HG03521 (cell line): ENCODE measurements at regions not wholly inside any gene's neighbourhood (a gene's known extent, or its start where the extent isn't known, plus 50 kb on each side); places are given as distances from the start of the nearest gene placed in this dataset.

Experiments used
- ATAC-seq: cut with Tn5 transposase; IDR thresholded peaks from one replicate; pipeline ENCODE4 v1.9.1; 2021; ENCODE audit warnings: mild to moderate bottlenecking, moderate library complexity; ENCODE audit not compliant: unreplicated experiment

GRCh38 chr13:107141767-107142166 lies 573.8 kb upstream of the ARGLU1 start:
- ATAC-seq = no peak

GRCh38 chr13:107139006-107139405 lies 571.1 kb upstream of the ARGLU1 start:
- no peak for ATAC-seq

- no peak for ATAC-seq
Observed at GRCh38 chr13:107138486-107138885, 570.5 kb upstream of the ARGLU1 start.

GRCh38 chr13:107133950-107134349 lies 566.0 kb upstream of the ARGLU1 start:
- ATAC-seq = no peak

DNA sequence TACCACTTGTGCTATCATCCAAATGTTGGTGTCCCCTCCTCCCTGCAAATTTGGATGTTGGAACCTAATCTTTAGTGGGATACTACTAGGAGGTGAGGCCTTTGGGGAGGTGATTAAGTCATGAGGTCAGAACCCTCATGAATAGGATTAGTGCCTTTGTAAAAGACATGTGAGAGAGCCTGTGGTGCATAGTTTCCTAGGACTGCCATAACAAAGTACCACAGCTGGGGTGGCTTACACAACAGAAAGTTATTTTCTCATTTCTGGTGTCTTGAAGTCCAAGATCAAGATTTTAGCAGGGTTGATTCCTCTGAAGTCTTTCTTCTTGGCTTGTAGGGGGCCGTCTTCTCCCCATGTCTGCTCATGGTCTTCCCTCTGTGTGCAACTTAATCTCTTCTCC lies 562.6 kb upstream of the ARGLU1 start:
- no peak for ATAC-seq

DNA sequence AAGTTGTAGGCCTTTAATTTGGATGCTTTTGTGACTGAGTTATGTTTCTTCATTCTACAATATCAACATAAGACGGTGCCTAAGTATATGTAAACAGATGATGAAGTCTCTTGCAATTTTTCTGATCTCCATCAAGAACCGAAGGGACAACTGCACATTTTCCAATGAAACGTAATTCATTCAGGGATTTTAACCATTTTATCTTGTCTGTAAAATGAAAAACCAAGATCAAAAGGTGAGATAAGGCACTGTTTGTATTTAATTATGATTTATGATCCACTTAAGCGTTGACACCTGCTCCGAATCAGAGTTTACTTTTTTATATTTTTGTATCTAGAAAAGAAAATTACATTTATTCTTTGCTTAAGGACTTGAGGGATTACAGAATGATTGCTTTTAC lies 556.8 kb upstream of the ARGLU1 start:
- ATAC-seq = no peak

DNA sequence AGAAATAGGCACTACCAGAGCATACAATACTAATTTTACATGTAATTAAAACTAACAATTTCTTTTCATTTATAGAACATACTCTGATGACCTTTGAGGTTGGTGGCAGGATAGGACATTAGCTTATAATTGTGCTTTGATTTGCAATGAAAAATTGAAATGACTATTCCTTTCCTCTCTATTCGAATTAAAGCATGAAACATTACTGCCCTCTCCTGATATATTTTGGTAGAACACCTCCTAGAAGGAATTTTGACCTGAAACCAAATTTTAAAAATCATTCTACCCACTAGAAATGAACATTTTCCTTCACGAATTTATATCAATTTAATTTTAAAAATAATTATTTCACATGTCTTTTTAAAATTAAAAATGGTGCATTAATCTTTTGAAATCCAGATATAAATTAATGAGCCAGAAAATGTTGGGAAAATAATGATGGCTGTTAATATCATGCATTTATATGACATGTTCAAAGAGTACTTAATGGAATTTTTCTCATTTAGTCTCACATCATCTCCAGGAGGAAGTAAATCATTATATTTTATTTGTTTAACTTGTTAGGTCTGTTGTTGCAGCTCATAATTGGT lies 556.3 kb upstream of the ARGLU1 start:
- ATAC-seq = no peak

DNA sequence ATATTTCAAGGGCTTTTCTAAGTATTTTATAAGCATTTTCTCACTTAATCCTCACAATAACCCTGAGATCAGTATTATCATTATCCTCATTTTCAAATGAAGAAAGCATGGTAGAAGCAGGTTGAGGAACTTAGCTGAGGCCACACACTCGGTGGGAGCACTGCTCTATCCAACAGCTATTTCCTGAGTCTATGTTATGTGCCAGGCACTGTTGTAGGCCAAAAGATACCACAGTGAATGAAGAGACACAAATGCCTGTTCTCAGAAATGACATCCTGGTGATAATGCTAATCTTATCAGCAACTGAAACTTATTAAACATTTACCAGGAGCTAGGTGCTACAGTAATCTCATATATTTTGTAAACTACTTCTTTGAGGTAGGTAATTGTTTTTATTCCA lies 553.9 kb upstream of the ARGLU1 start:
- no peak for ATAC-seq

DNA sequence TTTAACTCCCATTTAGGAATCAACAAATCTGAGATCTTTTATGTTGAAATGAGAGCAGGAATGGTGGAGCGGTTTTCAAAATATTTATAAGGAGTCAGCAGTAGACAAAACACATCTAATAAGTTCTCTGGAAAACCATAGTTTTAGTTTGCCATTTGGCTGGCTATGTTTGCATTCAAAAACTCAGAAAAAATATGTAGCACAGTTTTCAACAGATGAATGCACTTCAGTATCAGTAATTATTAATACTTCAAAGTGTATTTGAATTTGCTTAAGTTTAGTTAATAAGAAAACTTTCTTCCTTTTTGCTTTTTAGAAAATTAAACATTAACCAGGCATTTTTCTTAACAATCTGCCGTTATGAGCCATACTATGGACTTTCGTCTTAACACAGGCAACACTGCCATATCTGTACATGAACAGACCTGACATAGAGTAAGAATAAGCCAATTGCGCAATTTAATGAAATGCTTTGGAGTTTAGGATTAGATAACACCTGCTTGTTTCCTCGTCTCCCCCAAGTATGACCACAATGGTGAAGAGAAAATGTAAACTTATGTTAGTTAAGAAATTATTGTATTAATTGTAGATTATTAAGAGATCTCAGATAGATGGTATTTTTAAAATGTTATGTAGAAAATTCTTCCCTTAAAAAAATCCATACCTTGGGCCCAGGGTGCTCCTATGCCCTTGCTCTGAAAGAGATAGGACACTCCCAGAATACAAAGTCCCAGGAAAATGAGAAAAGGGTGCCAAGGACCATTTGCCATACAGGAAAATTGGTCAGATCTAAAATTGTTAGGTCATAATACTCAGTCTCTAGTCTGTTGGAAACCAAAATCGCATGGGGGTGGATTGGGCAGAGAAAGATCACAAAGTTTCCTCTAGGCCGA lies 552.3 kb upstream of the ARGLU1 start:
- no peak for ATAC-seq

GRCh38 chr13:107118506-107118905 lies 550.6 kb upstream of the ARGLU1 start:
- no peak for ATAC-seq

DNA sequence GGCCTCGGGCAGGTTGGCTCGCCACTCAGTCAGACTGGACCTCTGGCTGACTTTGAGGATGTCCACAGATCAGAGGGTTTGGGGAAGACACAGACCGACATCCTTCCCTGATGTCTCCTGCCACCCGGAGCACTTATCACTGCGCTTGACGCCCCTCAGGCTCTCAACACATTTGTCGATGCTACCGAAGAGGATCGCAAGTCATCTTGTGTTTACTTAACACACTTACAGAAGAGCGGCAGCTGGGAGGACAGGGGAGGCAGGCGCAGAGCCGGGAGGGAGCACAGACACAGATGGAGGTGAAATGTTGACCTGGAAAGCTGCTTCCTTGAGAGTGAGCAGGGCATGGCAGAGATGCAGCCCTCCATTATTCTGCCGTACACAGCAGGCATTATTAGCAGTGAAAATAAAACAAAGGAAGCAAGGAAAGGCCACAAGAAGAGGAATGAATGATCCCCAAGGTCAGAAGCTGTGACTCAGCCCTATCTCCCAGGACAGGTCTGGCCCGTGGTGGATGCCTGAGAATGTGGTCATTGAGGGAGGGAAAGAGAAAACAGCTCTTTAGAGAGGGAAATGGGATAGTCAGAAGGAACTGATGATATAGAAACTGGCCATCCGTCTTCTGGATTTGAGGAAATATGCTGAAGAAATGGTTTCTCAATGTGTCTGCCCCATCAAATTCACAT lies 549.5 kb upstream of the ARGLU1 start:
- no peak for ATAC-seq

- no peak for ATAC-seq
Observed at GRCh38 chr13:107113387-107113786, 545.5 kb upstream of the ARGLU1 start.

- ATAC-seq = no peak
Observed at GRCh38 chr13:107111248-107111647, 543.3 kb upstream of the ARGLU1 start.

DNA sequence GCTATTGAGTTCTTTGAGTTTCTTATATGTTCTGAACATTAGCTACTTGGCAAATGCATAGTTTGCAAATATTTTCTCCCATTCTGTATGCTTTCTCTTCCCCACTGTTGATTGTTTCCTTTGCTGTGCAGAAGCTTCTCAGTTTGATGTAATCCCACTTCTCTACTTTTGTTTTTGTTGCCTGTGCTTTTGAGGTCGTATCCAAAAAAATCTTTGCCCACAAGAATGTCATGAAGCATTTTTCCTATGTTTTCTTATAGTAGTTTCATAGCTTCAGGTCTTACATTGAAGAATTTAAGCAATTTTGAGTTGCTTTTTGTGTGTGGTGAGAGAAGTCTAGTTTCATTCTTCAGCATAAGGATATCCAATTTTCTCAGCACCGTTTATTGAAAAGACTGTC lies 536.7 kb upstream of the ARGLU1 start:
- no peak for ATAC-seq

DNA sequence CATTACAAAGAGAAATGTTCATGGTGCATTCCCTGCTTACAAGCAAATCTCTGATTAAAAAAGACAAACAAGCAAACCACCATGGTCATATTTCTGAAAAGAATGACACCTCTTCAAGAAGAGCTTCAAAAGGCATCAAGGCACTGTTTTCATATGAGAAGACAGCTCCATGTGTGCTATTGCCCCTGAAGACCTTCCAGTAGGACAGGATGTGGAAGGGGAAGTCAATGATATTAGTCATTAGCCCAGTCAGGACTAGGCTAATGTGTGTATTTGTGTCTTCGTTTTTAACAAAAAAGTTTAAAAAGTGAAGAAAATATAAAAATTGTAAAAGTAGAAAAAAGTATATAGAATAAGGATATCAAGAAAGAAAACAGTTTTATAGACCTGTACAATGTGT lies 534.7 kb upstream of the ARGLU1 start:
- ATAC-seq = no peak

DNA sequence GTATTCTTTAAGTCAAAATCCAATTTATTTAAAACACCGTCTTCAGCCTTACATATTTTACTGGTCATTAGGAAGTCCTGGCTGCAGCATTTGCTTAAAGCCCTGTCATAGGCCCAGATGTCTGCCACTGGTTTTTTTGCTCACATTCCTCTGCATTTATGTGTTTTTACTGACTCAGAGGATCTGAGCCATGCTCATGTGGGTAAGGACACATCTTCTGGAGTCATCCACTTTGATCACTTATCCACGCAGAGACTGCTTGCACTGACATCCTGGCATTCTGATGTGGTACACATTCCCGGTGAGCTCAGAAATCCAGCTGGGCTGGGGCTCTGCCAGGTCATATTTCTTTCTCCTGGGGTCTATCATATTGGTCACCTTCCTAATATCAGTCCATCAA lies 531.7 kb upstream of the ARGLU1 start:
- ATAC-seq = no peak

- ATAC-seq = no peak
Observed at GRCh38 chr13:107097916-107098315, 530.0 kb upstream of the ARGLU1 start.

GRCh38 chr13:107095876-107096275 lies 527.9 kb upstream of the ARGLU1 start:
- ATAC-seq = no peak

DNA sequence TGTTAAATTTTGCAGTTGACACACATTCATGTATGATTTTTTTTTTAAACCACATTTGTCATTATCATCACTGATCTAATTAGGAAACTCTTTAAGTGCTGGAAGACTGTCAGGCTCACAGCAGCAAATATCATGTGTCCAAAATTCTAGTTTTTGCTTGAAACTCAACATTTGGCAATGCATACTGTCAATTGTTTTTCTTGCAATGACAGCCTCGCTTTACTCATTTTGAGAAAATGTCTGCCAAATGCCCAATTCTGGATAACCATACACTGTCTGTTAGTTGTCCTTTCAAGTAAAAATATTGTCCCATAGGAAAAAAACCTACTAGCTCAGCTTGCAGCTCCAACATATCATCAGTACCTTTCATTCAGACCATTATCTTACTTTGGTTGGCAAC lies 523.9 kb upstream of the ARGLU1 start:
- no peak for ATAC-seq

DNA sequence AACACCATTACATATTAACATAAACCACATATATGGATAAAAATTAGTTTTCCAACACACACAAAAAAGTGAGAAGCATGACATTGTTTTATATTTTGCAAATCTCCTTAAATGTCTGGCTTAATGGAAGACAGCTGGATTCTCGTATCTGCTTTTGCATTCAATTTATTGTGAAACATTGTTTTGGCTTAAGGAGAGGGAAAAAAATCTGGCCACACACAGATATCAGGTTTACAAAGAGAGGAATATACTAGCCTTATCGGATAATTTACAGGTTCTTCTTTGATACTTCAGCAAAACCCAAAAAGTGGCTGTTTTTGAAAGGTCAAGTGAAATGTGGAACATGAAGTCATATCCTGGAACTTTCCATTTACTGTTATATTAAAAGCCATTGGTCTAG lies 523.5 kb upstream of the ARGLU1 start:
- no peak for ATAC-seq

- no peak for ATAC-seq
Observed at GRCh38 chr13:107088061-107088460, 520.1 kb upstream of the ARGLU1 start.

DNA sequence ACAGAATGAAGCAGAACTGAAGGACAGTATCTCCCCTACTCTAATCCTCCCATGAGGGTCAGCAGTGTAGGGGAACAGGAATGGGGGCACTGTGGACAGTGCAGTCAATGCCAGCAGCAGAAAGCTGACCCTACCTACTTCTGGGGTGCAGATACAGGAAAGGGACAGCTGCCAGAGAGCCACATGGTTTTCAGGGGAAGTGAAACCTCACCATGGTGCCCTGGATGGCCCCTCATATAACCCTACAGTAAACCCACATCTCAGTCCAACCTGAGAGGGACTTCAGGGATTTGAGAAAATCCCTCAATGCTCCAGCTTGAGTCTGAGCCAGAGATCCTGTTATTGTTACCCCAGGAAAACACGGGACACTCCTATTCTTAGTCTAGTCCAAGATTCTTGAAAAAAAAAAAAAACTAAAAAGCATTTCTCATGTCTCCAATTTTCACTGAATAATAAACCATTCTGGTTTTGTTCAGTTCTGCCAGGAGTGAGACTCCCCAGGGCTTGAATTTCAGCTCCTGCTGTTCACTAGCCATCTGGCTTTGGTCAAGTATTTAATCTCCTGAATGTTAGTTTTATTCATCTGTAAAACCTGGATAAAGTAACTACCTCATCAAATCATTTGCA lies 511.6 kb upstream of the ARGLU1 start:
- ATAC-seq = no peak
